GM13976 (cell line): ENCODE measurements at regions not wholly inside any gene's neighbourhood (a gene's known extent, or its start where the extent isn't known, plus 50 kb on each side); places are given as distances from the start of the nearest gene placed in this dataset.
"Not testable (repeated sequence)": the region's sequence is repeated elsewhere in the genome, so short reads cannot be mapped to it uniquely, and the experiment has no call there.

Experiments used
- DNase-seq: peaks from one replicate; pipeline ENCODE4 v3.0.0; 2012; ENCODE audit warnings: low spot score
- in situ Hi-C: fragments of 300-500 bp; cut with MboI; formaldehyde crosslinking; loops from one replicate; pipeline ENCODE4 v1.12.0; 2022; ENCODE audit warnings: low sequenced_read_pairs, mixed read lengths, inconsistent platforms; ENCODE audit not compliant: unreplicated experiment
- TF ChIP-seq, protein P1 (sequence below): IDR thresholded peaks from 2 replicates; pipeline ENCODE4 v1.5.1; 2012; ENCODE audit warnings: borderline replicate concordance, mild to moderate bottlenecking; ENCODE audit not compliant: insufficient read depth; ENCODE audit errors: extremely low read depth, missing control alignments, control extremely low read depth

DNA sequence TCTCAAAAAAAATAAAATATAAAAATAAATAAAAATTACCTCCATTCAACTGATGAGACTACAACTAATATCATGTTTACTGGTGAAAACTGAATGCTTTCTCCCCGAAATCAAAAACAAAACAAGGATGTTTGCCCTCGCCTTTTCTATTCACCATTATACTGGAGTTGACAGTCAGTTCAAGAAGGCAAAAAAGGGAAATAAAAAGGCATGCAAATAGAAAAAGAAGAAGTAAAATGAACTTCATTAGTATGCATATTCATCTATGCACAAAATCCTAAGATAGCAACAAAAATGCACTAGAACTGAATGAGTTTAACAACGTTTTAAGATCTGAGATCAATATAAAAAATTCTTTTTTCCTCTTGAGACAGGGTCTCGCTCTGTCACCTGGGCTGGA is 72.7 kb upstream of the FAM174B start:
- DNase-seq, result no peak
- TF ChIP-seq, protein P1, sequence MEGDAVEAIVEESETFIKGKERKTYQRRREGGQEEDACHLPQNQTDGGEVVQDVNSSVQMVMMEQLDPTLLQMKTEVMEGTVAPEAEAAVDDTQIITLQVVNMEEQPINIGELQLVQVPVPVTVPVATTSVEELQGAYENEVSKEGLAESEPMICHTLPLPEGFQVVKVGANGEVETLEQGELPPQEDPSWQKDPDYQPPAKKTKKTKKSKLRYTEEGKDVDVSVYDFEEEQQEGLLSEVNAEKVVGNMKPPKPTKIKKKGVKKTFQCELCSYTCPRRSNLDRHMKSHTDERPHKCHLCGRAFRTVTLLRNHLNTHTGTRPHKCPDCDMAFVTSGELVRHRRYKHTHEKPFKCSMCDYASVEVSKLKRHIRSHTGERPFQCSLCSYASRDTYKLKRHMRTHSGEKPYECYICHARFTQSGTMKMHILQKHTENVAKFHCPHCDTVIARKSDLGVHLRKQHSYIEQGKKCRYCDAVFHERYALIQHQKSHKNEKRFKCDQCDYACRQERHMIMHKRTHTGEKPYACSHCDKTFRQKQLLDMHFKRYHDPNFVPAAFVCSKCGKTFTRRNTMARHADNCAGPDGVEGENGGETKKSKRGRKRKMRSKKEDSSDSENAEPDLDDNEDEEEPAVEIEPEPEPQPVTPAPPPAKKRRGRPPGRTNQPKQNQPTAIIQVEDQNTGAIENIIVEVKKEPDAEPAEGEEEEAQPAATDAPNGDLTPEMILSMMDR, result no peak
- in situ Hi-C loops, result no loop called here

DNA sequence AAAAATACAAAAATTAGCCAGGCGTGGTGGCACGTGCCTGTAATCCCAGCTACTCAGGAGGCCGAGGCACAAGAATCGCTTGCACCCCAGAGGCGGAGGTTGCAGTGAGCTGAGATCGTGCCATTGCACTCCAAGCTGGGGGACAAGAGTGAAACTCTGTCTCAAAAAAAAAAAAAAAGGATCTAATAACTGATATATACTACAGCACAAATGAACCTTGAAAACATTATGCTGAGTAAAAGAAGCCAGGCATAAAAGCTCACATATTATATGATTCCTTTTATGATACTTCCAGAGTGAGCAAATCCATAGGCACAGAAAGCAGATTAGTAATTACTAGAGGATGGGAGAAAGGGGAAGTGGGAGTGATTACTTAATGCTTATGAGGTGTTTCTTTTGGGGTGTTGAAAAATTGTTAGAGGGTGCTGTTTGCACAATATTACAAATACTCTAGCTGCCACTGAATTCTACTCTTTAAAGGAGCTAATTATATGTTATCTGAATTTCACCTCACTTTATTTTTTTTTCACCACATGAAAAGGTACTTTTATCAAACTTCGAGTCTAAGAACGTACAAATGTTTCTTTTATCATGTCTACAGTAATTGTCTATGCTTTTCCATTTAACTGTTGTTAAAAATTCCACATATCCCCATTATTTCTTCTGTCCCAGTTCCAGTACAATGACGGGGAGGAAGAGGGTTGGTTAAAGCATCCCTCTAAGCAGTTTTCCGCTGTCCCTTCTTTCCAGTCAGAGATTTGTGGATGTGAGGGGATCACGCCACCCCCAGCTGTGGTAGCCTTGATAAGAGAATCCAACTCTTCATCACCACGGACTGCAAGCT is 77.7 kb upstream of the FAM174B start:
- DNase-seq, result no peak
- TF ChIP-seq, protein P1, result no peak
- in situ Hi-C loops, result no loop called here

DNA sequence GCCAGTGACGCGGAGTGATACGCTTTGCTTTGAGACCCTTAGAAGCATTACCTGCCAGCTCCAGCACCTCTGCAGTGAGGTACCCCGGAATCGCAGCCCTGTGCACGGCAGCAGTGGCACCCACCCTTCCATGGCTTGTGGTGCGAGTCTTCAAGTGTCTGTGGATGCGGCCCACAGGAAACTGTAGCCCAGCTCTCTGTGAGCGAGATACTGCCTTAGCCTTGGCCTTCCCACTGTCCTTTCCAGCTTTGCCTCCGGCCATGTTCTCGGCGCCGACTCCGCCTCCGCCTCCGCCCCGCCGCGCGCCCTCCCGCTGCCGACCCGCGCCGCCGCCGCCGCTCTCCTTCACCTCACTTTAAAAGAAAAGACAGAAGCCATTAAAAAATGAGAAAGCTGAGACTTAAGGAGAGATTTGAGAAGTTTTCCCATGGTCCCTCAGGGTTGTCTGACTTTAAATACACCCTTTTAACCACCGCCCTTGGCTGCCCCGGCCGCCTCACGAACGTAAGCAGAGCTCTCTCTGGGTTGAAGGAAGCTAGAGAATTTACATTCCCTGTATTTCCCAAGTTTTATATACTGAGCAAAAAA is 78.5 kb upstream of the FAM174B start:
- in situ Hi-C loops, result no loop called here
- no peak for DNase-seq
- TF ChIP-seq, protein P1, result no peak

- DNase-seq, in situ Hi-C loops: not testable (repeated sequence)
These were observed 83.7 kb upstream of the FAM174B start for GRCh38 chr15:92739246-92739645.

DNA sequence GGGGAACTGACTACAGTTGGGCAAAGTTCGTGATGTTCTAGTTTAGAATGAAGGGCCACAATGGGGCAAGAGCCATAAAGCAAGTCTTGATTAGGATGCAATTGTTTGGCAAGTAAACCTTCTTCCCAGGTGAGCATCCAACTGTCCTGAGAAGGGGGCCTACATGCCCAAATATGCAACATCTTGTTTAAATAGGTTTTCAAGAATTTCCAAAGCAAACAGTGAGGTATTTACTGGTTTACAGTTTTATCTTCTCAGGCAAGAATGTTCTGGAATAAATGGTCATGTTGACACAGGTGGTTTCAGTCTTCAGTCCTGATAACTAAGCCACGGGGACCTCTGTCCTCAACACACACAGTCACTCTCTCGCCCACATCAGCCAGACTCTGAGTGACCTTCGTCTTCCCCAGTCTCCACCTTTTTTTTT is 90.3 kb upstream of the FAM174B start:
- TF ChIP-seq, protein P1, result no peak
- in situ Hi-C loops, result no loop called here
- DNase-seq, result no peak

DNA sequence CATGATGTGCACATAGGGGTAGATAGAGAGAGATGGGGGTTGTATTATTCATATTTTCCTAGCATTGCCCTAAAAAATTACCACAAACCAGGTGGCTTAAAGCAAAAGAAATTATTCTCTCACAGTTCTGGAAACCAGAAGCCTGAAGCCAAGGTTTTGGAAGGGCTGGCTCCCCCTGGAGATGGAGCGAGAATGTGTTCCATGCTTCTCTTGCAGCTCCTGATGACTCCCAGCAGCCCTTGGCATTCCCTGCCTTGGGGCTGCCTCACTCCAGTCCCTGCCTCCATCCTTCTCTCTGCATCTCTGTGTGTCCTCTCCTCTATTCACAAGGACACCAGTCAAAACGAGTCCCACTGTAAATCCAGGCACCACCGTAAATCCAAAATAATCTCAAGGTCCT is 91.5 kb upstream of the FAM174B start:
- TF ChIP-seq, protein P1, result no peak
- in situ Hi-C loops, result no loop called here
- no peak for DNase-seq

GRCh38 chr15:92749216-92749615 is 93.6 kb upstream of the FAM174B start:
- in situ Hi-C loops, result no loop called here
- TF ChIP-seq, protein P1, result no peak
- no peak for DNase-seq
